Stimulated activated CD8-positive, alpha-beta memory T cell treated with anti-CD3 and anti-CD28 coated beads, Interleukin-15, amount 100 ng/mL, for 4 hours (primary cell): ENCODE measurements at regions not wholly inside any gene's neighbourhood (a gene's known extent, or its start where the extent isn't known, plus 50 kb on each side); places are given as distances from the start of the nearest gene placed in this dataset.
"Not testable (repeated sequence)": the region's sequence is repeated elsewhere in the genome, so short reads cannot be mapped to it uniquely, and the experiment has no call there.

ENCODE experiments used
- DNase-seq, 2 donors: peaks; one replicate each; pipeline ENCODE4 v3.0.0-alpha.2; 2020; ENCODE audit warnings: low read depth in 2 of 2

GRCh38 chr21:36247316-36248010 lies 72.5 kb upstream of the MORC3 start:
- no peak for DNase-seq

DNA sequence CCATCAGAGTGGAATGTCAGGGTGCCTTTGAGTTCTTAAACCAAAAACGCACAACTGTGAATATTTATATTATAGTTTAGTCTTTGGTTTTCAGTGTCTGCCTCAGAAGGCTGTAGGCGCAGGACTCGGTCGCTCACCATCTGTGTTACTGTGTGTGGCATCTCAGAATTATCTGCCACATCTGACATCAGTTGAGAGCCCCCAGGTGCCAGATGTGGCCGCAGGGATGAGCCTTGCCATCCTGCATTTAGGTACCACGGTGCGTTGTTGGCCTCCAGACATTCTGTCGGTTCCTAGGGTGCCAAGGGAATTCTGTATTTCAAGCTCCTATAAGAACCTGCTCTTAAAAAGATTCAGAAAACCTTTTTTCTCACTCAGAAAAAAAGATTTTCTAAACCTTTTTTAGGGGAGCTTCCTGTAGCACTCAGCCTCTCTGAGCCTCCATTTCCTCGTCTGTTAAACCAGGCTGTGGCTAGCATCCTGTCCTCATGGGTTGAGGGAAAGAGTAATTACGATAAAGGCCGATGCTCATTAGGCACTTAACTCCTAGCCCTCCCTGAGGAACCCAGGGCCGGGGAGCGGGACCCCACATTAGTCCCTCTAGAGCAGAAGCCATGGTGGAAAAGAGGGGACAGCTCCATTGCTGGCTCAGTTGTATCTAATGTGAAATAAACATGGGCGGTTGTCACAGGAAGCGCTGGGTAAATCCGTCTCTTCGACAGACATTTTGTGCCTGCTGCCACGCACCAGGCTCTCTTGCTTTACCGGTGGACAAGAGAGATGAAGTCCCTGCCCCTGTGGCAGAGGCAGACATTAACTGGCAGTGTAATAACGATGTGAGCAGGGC lies 70.2 kb upstream of the MORC3 start:
- no peak for DNase-seq

GRCh38 chr21:36250423-36251075 lies 69.4 kb upstream of the MORC3 start:
- no peak for DNase-seq

DNA sequence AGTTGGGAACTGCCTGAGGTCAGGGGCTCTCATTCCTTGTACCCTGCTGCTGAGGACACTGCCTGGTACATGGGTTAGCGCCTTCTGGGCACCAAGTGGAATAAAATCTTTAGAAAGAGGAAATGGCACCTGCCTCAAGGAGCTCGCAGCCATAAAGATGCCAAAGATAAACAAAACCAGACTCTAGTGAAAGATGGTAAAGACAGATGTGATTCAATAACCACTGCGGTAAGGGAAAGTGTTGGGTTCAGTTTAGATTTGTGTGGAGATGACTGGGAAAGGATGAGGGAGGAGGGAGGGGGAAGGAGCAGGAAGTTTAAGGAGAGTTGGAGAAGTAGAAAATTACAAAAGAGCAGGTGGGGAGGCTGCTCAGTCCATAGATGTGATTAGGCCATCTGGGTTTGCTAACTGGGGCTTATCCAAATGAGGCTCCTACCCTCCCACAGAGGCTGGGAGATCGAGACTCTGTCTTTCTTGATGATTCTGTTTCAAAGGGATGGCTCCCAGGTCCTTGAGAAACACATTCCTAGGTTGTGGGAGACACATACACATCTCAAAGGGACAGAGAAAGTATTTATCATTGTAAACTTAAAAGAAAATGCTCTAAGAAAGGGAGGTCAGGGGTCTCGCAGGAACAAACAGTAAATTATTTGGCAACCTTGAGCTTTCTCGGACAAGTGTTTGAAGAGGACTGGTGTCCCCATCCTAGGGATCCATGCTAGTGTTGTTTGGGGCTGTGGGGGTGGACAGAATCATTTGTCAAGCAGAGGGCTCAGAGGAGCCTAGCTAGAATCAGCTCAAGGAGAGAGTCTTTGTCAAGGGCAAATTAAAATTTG lies 65.7 kb upstream of the MORC3 start:
- DNase-seq: no peak

- no peak for DNase-seq
Measured at GRCh38 chr21:36255663-36256062, 64.3 kb upstream of the MORC3 start.

- DNase-seq: no peak
Measured at GRCh38 chr21:36257657-36258056, 62.3 kb upstream of the MORC3 start.

GRCh38 chr21:36260030-36260787 lies 59.8 kb upstream of the MORC3 start:
- peak in 1 of 2 donors; percentile 8 for DNase-seq

DNA sequence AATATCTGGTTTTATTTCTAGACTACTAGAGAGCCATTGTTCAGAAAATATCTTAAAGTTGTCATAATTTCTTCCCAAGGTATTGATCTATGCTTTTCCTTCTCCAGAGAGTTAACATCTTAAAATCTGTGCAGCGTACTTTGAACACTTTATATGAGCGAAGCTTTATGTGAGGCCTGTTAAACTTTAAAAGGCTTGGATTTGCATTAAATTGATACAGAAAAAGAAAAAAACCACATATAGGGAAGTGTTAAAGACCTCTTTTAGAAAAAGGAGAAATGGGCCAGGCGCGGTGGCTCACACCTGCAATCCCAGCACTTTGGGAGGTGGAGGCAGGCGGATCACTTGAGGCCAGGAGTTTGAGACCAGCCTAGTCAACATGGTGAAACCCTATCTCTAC lies 59.2 kb upstream of the MORC3 start:
- DNase-seq: no peak

DNA sequence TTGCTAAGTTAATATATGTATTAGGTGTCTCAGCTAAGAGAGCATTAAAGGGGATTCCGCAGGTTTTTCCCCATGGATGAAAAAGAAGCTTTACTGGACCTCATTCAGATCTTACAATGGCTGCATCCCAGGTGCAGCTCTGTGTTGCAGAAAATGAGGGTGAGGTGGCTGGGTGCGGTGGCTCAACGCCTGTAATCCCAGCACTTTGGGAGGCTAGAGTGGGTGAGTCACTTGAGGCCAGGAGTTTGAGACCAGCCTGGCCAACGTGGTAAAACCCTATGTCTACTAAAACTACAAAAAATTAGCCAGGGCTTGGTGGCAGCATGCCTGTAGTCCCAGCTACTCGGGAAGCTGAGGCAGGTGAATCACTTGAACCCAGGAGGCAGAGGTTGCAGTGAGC lies 58.5 kb upstream of the MORC3 start:
- DNase-seq: no peak

DNA sequence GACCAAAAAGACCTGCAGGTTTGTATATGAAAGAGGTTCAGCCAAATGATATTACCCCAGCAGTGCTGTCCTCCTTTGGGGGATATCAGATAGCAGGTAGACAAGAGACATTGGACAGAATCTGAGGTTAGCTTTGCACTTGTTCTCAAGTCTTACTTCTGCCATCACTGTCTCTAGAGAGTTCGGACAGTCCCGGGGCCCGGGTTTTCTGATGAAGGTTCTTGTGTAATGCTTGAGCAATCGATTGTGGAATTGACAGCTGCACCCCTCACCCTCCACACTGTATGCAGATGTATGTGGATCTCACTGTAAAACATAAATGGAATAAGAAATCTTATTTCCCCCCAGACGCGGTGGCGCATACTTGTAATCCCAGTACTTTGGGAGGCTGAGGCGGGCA lies 56.2 kb upstream of the MORC3 start:
- DNase-seq: no peak

DNA sequence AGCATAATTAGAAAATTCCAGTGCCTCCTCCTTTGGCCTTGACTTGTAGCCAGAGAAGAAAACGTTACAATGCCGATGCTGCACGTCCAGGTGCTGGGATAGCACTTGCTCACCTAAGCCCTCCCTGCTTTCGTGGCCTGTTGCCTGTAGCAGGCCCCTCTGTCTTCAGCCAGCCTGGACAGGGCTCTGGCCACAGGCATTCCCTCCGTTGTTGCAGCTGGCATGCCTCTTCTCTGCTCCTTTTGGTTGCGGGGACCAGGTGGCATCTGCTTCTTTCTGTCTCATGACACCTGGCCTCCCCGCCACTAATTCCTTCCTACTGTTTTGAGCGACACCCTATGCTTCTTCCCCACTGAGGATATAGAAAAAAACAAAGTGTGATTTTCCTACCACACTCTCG lies 54.6 kb upstream of the MORC3 start:
- no peak for DNase-seq

GRCh38 chr21:36267828-36268227 lies 52.2 kb upstream of the MORC3 start:
- not testable (repeated sequence) for DNase-seq

- DNase-seq: not testable (repeated sequence)
Measured at GRCh38 chr21:36268264-36268663, 51.7 kb upstream of the MORC3 start.
